CD1c-positive myeloid dendritic cell (primary cell): ENCODE measurements at regions not wholly inside any gene's neighbourhood (a gene's known extent, or its start where the extent isn't known, plus 50 kb on each side); places are given as distances from the start of the nearest gene placed in this dataset.
"Not testable (repeated sequence)": the region's sequence is repeated elsewhere in the genome, so short reads cannot be mapped to it uniquely, and the experiment has no call there.

Experiments
- DNase-seq: peaks from one replicate; pipeline ENCODE4 v3.0.0-alpha.2; 2016; ENCODE audit errors: extremely low spot score

DNA sequence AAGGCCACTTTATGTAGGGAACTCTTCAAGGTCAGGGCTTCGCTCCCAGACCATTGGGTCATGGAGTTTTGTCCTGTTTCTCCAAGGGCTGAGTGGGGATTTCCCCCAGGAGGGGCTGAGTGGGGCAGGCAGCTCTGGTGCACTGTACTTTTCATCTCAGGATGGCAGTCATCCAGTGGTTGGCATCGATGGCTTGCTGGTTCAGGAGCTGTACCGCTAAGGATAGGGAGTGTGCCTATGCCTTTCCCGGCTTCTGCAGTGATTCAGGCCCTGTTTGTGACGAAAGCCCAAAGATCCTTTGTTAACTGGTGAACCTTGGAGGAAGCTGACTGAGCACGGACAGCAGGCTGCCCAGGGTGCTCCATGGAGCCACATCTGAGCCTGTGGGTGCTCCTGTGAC lies 100.1 kb upstream of the GADD45A start:
- no peak for DNase-seq

- no peak for DNase-seq
These were observed 98.4 kb upstream of the GADD45A start for GRCh38 chr1:67586596-67586995.

DNA sequence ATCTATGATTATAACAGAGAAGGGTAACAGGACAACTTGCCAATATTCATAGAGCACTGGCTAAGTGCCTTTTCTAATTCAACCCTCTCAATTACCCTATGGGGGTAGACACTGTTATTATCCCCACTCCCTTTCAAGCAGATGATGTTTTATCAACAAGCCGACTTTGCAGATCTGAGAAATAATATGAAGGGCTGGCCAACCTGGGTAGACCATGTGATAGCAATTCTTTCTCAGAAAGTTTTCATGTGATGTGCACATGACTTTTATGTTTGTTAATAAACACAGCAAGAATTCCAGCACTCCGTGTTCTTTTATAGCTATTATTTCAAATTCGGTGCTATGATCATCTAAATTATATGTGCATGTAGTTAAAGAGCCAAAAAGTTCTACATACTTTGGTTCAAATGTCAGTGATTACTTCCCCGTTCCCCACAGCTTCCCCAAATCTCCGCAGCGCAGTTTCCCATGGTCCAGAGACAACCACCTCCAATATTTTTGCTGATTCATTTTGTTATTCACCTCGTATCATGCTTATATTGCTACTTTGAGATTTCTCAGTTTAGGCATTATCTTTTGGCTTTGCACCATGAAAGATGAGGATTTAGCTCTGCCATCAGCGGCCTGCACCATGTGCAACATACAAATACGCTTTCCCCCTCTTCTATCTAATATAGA lies 96.7 kb upstream of the GADD45A start:
- DNase-seq: peak; percentile 52

- no peak for DNase-seq
These were observed 95.3 kb upstream of the GADD45A start for GRCh38 chr1:67589519-67590233.

GRCh38 chr1:67590329-67590728 lies 94.7 kb upstream of the GADD45A start:
- DNase-seq: peak; percentile 72

DNA sequence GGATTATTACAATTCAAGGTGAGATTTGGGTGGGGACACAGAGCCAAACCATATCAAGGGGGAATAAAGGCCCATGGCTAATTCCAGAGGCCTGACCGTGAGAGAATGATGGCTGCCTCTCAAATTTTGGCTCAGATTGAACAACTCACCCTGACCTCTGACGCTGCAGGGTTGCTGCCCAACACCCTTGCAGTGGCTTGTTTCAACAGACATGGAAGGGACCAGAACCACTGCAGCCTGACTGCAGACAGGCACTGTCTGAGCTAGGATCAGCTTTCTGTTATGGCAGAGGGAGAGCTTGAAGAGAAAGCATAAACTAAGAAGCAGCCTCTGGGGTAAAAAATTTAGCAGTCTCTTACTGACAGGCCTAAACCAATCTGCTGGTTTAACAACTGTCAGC lies 90.2 kb upstream of the GADD45A start:
- no peak for DNase-seq

GRCh38 chr1:67596674-67597073 lies 88.3 kb upstream of the GADD45A start:
- no peak for DNase-seq

- no peak for DNase-seq
These were observed 87.7 kb upstream of the GADD45A start for GRCh38 chr1:67597336-67597735.

DNA sequence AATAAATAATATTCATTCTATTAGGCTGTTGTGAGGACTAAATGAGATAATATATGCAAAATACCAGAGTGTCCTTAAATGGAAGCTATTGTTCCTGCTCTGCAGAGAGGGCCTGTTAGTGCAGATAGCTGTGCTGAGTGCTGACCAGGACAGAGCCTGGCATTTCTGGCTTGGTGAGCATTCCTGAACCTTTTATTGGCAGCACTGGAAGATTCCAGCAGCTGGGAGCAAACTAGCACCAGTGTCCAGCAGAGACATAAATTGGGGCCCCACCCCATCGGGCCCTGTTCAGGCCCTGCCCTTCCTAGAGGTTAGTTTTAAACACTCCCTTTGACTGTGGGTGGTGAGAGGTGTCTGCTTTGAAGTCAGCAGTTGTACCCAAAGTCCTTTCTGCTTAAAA lies 85.9 kb upstream of the GADD45A start:
- no peak for DNase-seq

DNA sequence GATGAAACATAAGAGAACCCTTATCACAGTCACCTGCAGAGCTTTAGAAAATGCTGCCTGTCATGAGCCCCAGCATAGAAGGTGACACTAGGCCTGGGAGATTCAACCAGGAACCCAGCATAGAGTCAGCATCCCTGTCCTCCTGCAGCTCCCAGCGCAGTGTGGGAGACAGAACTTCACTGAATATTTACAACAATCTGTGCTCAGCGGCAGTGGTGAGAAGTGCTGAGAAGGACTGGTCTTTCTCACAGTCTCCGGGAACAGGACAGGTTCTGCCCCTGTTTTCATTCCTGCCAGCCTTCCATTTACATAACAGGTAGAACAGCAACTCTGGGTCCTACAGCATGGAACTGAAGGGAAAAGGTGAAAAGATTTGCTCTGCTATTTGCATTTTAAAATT lies 83.5 kb upstream of the GADD45A start:
- DNase-seq: no peak

DNA sequence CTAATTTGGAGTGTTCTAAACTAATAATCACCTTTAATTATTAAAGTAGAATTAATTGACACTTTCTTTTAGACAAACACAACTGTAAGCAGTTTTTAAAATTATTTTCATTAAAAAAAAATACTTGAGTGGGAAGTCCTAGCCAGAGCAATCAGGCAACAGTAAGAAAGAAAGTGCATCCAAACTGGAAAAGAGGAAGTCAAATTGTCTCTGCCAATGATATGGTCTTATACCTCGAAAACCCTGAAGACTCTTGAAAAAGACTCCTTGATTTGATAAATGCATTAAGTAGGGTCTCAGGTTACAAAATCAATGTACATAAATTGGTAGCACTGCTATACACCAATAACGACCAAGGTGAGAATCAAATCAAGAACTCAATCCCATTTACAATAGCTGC lies 83.0 kb upstream of the GADD45A start:
- DNase-seq: peak; percentile 52

DNA sequence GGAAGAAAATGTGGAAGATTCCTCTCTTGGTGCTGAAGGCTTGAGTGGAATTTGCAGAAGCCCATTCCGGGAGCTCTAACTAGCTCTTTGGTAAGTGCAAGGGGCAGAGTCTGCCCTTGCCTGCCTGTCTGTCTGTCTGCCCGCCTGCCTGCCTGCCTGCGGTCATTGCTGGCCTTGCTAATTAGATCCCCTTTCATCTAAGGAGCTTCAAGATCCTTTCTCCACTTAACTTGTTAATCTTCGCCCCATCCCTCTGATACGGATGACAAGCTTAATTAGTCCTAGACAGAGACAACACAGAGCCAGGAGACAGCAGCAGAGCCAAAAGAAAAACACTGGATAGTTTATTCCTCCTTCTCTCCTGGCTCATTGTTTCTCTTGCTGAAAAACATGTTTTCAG lies 80.2 kb upstream of the GADD45A start:
- no peak for DNase-seq

- no peak for DNase-seq
These were observed 79.7 kb upstream of the GADD45A start for GRCh38 chr1:67605209-67605780.

DNA sequence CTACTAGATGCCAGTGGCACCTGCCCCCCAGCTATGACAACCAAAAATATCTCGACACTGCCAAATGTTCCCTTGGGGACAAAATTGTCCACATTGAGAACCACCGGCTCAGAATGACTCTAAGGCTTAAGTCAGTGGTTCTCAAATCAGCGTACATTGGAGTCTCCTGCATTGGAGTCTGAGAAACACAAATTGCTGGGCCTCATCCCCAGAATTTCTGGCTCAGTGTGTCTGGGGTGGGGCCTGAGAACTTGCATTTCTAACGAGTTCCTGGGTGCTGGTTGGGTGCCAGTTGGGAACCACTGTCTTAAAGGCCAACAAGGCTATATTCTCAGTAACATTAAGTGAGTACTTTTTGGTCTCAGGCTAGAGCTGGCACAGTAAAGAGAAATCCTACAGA lies 77.7 kb upstream of the GADD45A start:
- no peak for DNase-seq

DNA sequence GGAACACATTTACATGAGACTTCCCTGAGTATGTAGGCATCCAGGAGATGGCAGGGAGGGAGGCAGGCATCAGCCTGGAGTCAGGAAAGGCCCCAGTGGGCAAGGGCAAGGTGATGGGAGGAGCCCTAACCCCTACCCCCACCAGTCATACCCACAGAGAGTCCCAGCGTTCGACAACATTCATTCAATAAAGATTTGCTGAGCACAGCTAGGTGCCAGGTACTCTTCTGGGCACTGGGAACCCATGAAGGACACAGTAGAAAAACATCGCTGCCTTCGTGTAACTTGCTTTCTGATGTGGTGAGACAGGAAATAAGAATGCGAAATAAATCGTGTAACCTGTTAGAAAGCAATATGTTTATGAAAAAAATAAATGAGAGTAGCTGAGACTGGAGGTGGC lies 77.3 kb upstream of the GADD45A start:
- no peak for DNase-seq

DNA sequence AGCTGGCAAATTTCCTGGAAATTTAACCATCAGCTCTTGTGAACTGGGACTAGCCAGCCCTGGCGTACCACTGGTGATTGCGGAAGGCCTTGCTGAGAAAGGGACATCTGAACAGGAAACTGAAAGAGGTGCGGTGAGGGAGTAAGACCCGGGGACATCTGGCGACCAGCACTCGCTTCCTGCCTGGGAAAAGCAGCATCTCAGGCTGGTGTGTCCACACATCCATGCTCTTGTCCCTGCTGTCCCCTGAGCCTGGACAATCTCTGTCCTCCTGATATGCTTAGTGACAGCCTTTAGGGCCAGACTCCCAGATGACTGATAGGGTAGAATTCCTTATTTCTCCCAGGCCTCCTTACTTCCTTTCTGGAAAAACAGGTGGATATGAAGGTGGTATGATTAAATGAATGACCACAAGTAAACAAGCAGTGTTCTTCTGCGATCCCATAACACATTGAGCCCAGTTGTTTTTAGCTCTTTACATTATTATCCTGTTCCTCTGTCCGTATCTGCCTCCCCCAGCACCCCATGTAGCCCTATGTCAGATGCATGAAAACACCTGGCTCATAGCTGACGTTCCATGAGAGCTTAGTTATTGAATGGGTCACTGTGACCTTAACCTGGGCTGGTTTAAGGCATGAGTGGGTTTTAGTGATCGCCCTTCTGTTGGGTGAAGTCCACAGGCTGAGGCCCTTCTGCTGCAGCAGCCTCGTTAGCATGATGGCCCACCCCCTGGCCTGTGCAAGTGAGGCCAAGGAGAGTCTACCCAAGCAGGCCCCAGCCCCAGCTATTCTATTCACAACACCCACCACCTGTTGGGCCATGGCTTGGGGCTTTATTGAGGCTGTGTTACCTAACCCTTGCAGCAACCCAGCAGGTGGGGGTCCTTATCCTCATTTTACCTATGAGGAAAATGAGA lies 76.1 kb upstream of the GADD45A start:
- no peak for DNase-seq

DNA sequence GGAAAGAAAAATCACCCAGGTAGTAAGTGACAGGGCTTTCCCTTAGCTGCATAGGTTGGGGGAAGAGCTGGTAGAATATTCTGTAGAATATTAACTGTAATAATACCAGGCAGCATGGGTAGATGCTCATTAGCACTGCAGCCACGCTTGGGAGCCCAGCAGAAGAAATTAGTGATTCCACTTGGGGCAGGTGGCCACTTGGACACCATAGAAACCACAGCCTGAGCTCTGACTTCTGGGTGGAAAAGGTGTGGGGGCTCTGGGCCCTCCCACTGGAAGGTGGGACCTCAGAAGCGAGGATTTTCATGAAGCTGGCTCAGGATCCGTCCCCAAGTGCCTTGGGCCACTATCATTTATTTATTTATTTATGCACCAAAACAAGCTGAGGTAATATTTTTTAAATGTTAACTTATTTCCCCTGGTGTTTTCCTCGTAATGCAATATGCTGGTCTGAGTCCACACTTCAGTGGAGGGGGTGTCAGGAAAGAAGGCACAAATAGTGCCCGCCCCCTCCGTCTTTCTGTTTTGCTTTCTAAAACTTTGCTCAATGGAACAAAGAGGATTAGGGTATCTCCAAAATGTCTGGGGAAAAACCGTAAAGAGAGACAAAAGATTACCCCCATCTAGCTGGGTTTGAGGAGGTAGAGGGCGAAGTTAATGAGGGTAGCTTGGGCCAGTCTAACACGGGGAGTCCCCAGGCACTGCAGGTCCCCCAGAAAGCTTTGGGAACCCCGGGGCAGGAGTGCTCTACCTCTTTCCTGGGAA lies 75.2 kb upstream of the GADD45A start:
- DNase-seq: no peak

GRCh38 chr1:67610450-67610849 lies 74.6 kb upstream of the GADD45A start:
- no peak for DNase-seq

DNA sequence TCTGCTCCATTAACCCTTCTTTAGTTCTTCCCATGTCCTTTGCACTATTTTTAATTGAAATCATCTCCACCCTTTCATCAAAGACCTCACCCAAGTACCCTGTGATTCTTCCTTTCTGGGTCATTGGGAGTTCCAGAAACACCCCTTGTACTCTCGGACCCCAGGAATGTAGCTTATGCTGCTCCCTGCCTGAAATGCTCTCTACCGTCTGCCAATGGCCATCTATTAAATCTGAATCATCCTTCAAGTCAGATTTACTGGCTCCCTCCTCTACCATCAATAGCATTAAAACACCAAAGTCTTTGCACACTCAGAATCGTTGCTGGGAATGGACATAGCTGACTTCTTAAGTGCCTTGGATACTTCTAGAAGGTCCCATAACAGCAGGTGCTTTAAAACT lies 73.2 kb upstream of the GADD45A start:
- DNase-seq: no peak

GRCh38 chr1:67612788-67613241 lies 72.2 kb upstream of the GADD45A start:
- no peak for DNase-seq

DNA sequence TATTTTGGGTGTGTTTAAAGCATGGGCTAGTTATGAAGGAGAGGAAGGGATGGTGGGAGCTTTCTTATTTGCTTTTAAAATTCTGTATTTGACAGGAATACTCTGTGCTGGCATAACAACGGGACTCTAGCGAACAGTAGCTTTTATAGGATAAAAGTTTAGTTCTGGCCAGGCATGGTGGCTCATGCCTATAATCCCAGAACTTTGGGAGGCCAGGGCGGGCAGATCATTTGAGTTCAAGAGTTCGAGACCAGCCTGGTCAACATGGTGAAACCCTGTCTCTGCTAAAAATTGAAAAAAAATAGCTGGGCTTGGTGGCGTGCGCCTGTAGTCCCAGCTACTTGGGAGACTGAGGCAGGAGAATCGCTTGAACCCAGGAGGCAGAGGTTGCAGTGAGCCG lies 71.5 kb upstream of the GADD45A start:
- DNase-seq: not testable (repeated sequence)
